Nephron (organoid): ENCODE measurements at regions not wholly inside any gene's neighbourhood (a gene's known extent, or its start where the extent isn't known, plus 50 kb on each side); places are given as distances from the start of the nearest gene placed in this dataset.

Experiments used
- H3K27ac Mint-ChIP-seq, 3 experiments: 2 replicates each; pipeline ENCODE4 v1.8.0; 2020; ENCODE audit warnings: mixed read lengths in 3 of 3, mild to moderate bottlenecking in 2 of 3, moderate library complexity in 1 of 3
- H3K27me3 Mint-ChIP-seq: 2 replicates; pipeline ENCODE4 v1.8.0; 2021; ENCODE audit warnings: low read depth, mild to moderate bottlenecking, moderate library complexity, mixed read lengths
- H3K36me3 Mint-ChIP-seq: 2 replicates; pipeline ENCODE4 v1.8.0; 2020; ENCODE audit warnings: low read depth, mixed read lengths
- H3K4me1 Mint-ChIP-seq: 2 replicates; pipeline ENCODE4 v1.8.0; 2020; ENCODE audit warnings: mixed read lengths
- H3K4me3 Mint-ChIP-seq, 3 experiments: 2 replicates each; pipeline ENCODE4 v1.8.0; 2020; ENCODE audit warnings: mild to moderate bottlenecking in 3 of 3, mixed read lengths in 3 of 3, moderate library complexity in 2 of 3
- H3K9me3 Mint-ChIP-seq: 2 replicates; pipeline ENCODE4 v1.8.0; 2020; ENCODE audit warnings: mixed read lengths
- TF ChIP-seq, protein P1 (sequence below), 3 experiments: fragments of 200-600 bp; sonication (generic); IDR thresholded peaks; one replicate each; pipeline ENCODE4 v1.5.0; 2021; ENCODE audit warnings: antibody characterized with exemption in 3 of 3; ENCODE audit not compliant: unreplicated experiment in 3 of 3

DNA sequence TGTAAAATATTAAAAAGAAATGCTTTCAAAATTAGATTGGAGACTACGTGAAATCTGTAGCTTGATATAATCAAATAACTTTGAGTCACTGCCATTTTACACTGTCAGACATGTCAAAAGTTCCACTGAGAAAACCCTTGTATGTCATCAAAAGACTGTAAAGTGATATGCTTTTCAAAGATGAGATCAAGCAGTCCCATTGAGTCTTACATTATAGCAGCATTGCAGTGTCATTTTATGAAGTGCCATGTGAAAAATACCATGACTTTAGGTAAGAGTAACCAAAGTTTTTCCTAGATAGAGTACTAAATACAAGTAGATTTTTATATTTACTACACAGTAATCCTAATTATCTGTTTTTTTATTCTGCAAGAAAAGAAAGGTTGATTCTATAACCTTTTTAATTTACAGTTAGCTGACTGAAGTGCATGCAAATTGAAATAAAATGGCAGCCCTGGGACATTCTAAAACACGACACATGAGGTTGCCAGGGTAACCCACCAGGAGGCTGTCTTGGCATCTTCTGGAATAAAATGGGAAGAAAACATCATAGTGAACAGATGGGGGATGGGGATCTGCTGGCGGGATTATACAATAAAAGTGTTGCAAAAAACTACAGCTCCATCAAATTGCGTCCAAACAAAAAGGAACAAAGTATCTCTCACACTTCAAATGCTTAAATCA, 91.3 kb upstream of the TMEM106B start:
- no peaks in the 10 kb centered on the region for H3K4me1 Mint-ChIP-seq
- no peak overlapping the region for H3K27ac Mint-ChIP-seq
- no peaks in the 10 kb centered on the region for H3K9me3 Mint-ChIP-seq
- H3K4me3 Mint-ChIP-seq = no peak overlapping the region
- H3K36me3 Mint-ChIP-seq = no peaks in the 10 kb centered on the region
- H3K27me3 Mint-ChIP-seq = no peaks in the 10 kb centered on the region
- TF ChIP-seq, protein P1, sequence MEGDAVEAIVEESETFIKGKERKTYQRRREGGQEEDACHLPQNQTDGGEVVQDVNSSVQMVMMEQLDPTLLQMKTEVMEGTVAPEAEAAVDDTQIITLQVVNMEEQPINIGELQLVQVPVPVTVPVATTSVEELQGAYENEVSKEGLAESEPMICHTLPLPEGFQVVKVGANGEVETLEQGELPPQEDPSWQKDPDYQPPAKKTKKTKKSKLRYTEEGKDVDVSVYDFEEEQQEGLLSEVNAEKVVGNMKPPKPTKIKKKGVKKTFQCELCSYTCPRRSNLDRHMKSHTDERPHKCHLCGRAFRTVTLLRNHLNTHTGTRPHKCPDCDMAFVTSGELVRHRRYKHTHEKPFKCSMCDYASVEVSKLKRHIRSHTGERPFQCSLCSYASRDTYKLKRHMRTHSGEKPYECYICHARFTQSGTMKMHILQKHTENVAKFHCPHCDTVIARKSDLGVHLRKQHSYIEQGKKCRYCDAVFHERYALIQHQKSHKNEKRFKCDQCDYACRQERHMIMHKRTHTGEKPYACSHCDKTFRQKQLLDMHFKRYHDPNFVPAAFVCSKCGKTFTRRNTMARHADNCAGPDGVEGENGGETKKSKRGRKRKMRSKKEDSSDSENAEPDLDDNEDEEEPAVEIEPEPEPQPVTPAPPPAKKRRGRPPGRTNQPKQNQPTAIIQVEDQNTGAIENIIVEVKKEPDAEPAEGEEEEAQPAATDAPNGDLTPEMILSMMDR (IDR thresholded peaks at IDR 0.05; ENCODE audit: unreplicated experiment in 3 of 3) = no peak

DNA sequence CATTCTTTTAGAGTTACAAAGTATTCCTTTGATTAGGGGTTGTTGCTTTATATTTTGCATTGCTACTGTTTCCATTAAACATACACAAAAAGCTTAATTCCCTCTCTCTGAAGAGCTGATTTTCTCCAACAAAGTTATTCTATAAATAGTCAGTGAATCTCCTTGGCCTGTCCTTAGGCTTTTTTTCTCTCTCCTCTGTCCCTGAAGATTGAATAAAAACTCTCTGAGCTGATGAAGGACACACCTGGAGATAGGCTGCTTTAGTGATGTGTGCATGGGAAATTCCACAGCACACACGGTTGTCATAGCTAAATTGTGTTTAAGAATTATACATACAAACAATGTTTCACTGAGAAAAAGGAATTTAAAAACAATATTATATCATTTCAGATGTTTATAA, 90.5 kb upstream of the TMEM106B start:
- TF ChIP-seq, protein P1 (IDR thresholded peaks at IDR 0.05; ENCODE audit: unreplicated experiment in 3 of 3) = no peak
- no peaks in the 10 kb centered on the region for H3K36me3 Mint-ChIP-seq
- H3K9me3 Mint-ChIP-seq = no peaks in the 10 kb centered on the region
- H3K27me3 Mint-ChIP-seq = no peaks in the 10 kb centered on the region
- H3K4me3 Mint-ChIP-seq = no peak overlapping the region
- no peak overlapping the region for H3K27ac Mint-ChIP-seq
- no peaks in the 10 kb centered on the region for H3K4me1 Mint-ChIP-seq

DNA sequence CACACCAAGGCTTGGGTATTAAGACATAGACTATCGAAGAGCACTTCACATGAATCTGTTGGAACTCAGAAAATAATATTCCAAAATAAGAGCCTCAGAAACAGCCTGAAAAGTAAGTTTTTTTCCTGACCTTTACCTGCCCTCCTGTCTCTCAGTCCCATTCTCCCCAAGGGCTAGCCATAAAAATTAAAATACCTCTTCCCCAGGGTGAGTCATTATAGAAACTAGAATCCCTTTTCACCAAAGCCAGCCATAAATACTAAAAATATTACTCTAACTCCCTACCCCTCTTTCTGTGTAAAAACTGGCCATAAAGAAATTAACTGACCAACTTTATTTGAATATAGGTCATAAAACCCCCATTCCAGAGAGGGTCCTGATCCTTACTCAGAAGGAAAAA, 87.9 kb upstream of the TMEM106B start:
- Mint-ChIP-seq H3K4me1 (no peaks in the 10 kb centered on the region), H3K36me3 (no peaks in the 10 kb centered on the region), H3K27ac (peak overlapping the region in 2 of 3 experiments; percentile 2 to 52), H3K27me3 (no peaks in the 10 kb centered on the region), H3K9me3 (no peaks in the 10 kb centered on the region), H3K4me3 (no peak overlapping the region)
- TF ChIP-seq, protein P1 (IDR thresholded peaks at IDR 0.05; ENCODE audit: unreplicated experiment in 3 of 3) = no peak

DNA sequence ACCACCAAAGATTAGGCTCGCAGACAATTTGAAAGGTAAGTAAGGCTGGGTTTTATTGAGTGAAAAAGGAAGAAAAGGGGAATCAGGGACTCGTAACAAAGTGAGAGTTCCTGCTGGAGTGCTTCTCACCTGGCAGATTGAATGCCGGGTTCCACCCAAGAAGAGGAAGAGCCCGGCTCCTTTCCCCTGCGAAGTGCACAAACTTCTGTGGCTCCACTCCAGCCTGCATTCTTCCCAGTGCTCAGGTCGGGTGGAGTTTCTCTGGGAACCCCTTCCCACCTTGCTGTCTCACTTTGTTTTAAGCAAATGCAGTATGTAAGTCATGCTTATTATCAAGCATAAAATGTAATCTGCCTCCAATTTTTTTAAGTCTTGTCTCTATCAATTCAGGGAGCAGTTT, 87.1 kb upstream of the TMEM106B start:
- Mint-ChIP-seq H3K4me3 (no peak overlapping the region), H3K9me3 (no peaks in the 10 kb centered on the region), H3K27me3 (no peaks in the 10 kb centered on the region), H3K27ac (peak overlapping the region in 1 of 3 experiments; percentile 52), H3K4me1 (no peaks in the 10 kb centered on the region), H3K36me3 (no peaks in the 10 kb centered on the region)
- TF ChIP-seq, protein P1 (IDR thresholded peaks at IDR 0.05; ENCODE audit: unreplicated experiment in 3 of 3) = no peak

DNA sequence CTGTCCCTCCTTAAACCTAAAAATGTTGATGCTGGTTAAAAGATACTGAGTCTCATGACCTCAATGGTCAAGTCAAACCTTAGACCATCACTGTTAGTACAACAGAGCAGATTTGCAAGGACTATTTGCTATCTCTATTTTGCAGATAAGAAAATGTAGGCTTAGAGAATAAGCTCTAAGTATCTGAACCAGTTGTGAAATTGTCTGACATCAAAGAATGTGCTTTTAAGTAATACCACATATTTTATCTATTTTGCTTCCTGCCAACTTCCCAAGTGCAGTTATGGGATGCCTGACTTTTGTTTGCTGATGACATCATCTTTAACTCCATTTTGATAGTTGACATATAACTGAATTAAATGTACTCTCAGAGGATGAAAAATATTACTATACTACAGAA, 83.6 kb upstream of the TMEM106B start:
- no peaks in the 10 kb centered on the region for H3K9me3 Mint-ChIP-seq
- no peaks in the 10 kb centered on the region for H3K4me1 Mint-ChIP-seq
- TF ChIP-seq, protein P1 (IDR thresholded peaks at IDR 0.05; ENCODE audit: unreplicated experiment in 3 of 3) = no peak
- H3K27ac Mint-ChIP-seq = no peak overlapping the region
- no peak overlapping the region for H3K4me3 Mint-ChIP-seq
- no peaks in the 10 kb centered on the region for H3K27me3 Mint-ChIP-seq
- H3K36me3 Mint-ChIP-seq = no peaks in the 10 kb centered on the region

DNA sequence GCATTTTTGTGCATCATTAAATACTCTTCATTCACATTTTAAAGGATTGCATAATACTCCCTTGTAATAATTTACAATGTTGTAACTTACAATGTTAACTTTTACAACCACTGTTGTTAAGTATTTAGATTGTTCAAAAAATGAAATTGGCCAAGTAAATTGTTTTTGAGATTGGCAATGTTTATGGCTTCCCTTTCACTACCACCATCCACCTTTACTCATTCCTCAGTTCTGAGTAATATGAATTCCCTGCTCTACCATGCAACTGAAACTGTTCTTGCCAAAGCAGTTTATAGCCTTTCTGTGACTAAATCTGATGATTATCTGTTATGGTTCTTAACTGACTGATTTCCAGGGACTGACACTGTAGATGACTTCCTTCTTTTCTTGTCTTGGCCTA, 80.5 kb upstream of the TMEM106B start:
- H3K27ac Mint-ChIP-seq = no peak overlapping the region
- H3K4me1 Mint-ChIP-seq = no peaks in the 10 kb centered on the region
- H3K27me3 Mint-ChIP-seq = no peaks in the 10 kb centered on the region
- TF ChIP-seq, protein P1 (IDR thresholded peaks at IDR 0.05; ENCODE audit: unreplicated experiment in 3 of 3) = no peak
- H3K36me3 Mint-ChIP-seq = no peaks in the 10 kb centered on the region
- no peaks in the 10 kb centered on the region for H3K9me3 Mint-ChIP-seq
- H3K4me3 Mint-ChIP-seq = no peak overlapping the region
